H1 (cell line): ENCODE measurements at regions not wholly inside any gene's neighbourhood (a gene's known extent, or its start where the extent isn't known, plus 50 kb on each side); places are given as distances from the start of the nearest gene placed in this dataset.

Experiments
- CTCF ChIA-PET: fragments of 300-600 bp; sonication (Branson Sonifier 250); formaldehyde crosslinking; loops from one replicate; lab custom pipeline; 2021; ENCODE audit not compliant: partially characterized antibody; lab: Charles Lee
- POLR2A ChIA-PET: fragments of 300-600 bp; sonication (Branson Sonifier 250); formaldehyde crosslinking; loops from one replicate; lab custom pipeline; 2021; ENCODE audit warnings: inconsistent platforms; ENCODE audit not compliant: partially characterized antibody; lab: Charles Lee
- DNase-seq, 2 experiments: peaks; one replicate each; pipeline versions ENCODE4 v3.0.0 to v3.0.0-alpha.2; 2010 to 2022; ENCODE audit warnings: low spot score in 2 of 2, low read depth in 1 of 2, mixed read lengths in 1 of 2
- FAIRE-seq: peaks from 2 replicates; lab custom pipeline; 2011; peaks lifted over from hg19 to GRCh38; lab: Jason Lieb, UNC
- H2AFZ ChIP-seq: 2 replicates; pipeline ENCODE4 v1.8.1; 2012; ENCODE audit warnings: low read length, inconsistent platforms
- H2AK5ac ChIP-seq: 2 replicates; pipeline ENCODE4 v1.6.1; 2013; ENCODE audit warnings: low read depth, low read length
- H2BK120ac ChIP-seq: replicated peaks from 2 replicates; pipeline ENCODE3; 2013; ENCODE audit warnings: low read depth, low read length, inconsistent platforms
- H2BK12ac ChIP-seq: 2 replicates; pipeline ENCODE4 v1.6.1; 2013; ENCODE audit warnings: low read depth, low read length
- H2BK15ac ChIP-seq: 2 replicates; pipeline ENCODE4 v1.6.1; 2013; ENCODE audit warnings: low read length
- H2BK20ac ChIP-seq: 2 replicates; pipeline ENCODE4 v1.6.1; 2013; ENCODE audit warnings: low read length
- H2BK5ac ChIP-seq: 2 replicates; pipeline ENCODE4 v1.6.1; 2013; ENCODE audit warnings: low read depth, low read length
- H3K14ac ChIP-seq: 2 replicates; pipeline ENCODE4 v1.6.1; 2013; ENCODE audit warnings: inconsistent platforms; ENCODE audit not compliant: insufficient read length
- H3K18ac ChIP-seq: 2 replicates; pipeline ENCODE4 v1.6.1; 2013; ENCODE audit warnings: low read length; ENCODE audit errors: extremely low read depth
- H3K23ac ChIP-seq: 2 replicates; pipeline ENCODE4 v1.6.1; 2013; ENCODE audit warnings: inconsistent platforms; ENCODE audit not compliant: insufficient read length
- H3K23me2 ChIP-seq: 2 replicates; pipeline ENCODE4 v1.6.1; 2013; ENCODE audit warnings: low read depth, low read length
- H3K27ac ChIP-seq: 2 replicates; pipeline ENCODE4 v1.6.1; 2011; ENCODE audit warnings: low read depth, low read length, inconsistent platforms
- H3K27me3 ChIP-seq, 4 experiments: replicated peaks in 1 of 4; 1 replicate in 1 of 4; 2 replicates in 3 of 4; pipeline versions ENCODE4 v1.6.1 to v1.8.1; 2011 to 2013; ENCODE audit warnings: low read length in 3 of 4, mild to moderate bottlenecking in 3 of 4, inconsistent platforms in 2 of 4, mixed read lengths in 2 of 4, moderate library complexity in 1 of 4; ENCODE audit not compliant: control insufficient read depth in 3 of 4, insufficient read depth in 3 of 4; ENCODE audit errors: extremely low read depth in 1 of 4
- H3K36me3 ChIP-seq, 4 experiments: 2 replicates each; pipeline versions ENCODE4 v1.6.1 to v1.8.1; 2011 to 2013; ENCODE audit warnings: mild to moderate bottlenecking in 4 of 4, low read length in 3 of 4, moderate library complexity in 2 of 4, control low read depth in 1 of 4, inconsistent platforms in 1 of 4; ENCODE audit not compliant: insufficient read depth in 4 of 4, control insufficient read depth in 2 of 4
- H3K4ac ChIP-seq: replicated peaks from 2 replicates; pipeline ENCODE3; 2013; ENCODE audit warnings: low read length, low read depth, mixed read lengths, inconsistent platforms; ENCODE audit not compliant: insufficient read length
- H3K4me1 ChIP-seq, 4 experiments: replicated peaks in 1 of 4; 1 replicate in 1 of 4; 2 replicates in 3 of 4; pipeline versions ENCODE4 v1.6.1 to v1.8.1; 2011 to 2013; ENCODE audit warnings: low read length in 3 of 4, inconsistent platforms in 2 of 4, mixed read lengths in 1 of 4; ENCODE audit not compliant: insufficient read depth in 4 of 4, control insufficient read depth in 3 of 4
- H3K4me2 ChIP-seq, 2 experiments: 2 replicates each; pipeline versions ENCODE4 v1.6.1 to v1.8.1; 2011 to 2013; ENCODE audit warnings: low read depth in 2 of 2, low read length in 2 of 2, control low read depth in 1 of 2, inconsistent platforms in 1 of 2, mild to moderate bottlenecking in 1 of 2; ENCODE audit not compliant: insufficient read depth in 1 of 2
- H3K4me3 ChIP-seq, 4 experiments: fragments of 200-600, 300-600 bp in 1 of 4; sonication (generic), shearing (Covaris generic), sonication (Bioruptor Twin) in 1 of 4; 2 replicates each; pipeline versions ENCODE4 v1.5.1 to v1.8.1; 2011 to 2016; ENCODE audit warnings: low read length in 4 of 4, low read depth in 3 of 4, control low read depth in 2 of 4, inconsistent platforms in 2 of 4, mild to moderate bottlenecking in 2 of 4, mixed read lengths in 1 of 4, moderate library complexity in 1 of 4; ENCODE audit not compliant: insufficient read depth in 2 of 4; ENCODE audit errors: extremely low read depth in 1 of 4
- H3K56ac ChIP-seq: replicated peaks from 2 replicates; pipeline ENCODE3; 2013; ENCODE audit warnings: low read depth, mild to moderate bottlenecking, mixed read lengths, low read length, inconsistent platforms; ENCODE audit not compliant: insufficient read length
- H3K79me1 ChIP-seq: 2 replicates; pipeline ENCODE4 v1.6.1; 2013; ENCODE audit warnings: low read depth, low read length, control low read depth
- H3K79me2 ChIP-seq, 2 experiments: 2 replicates each; pipeline versions ENCODE4 v1.6.1 to v1.8.1; 2012 to 2013; ENCODE audit warnings: low read length in 2 of 2, mild to moderate bottlenecking in 2 of 2, inconsistent platforms in 1 of 2; ENCODE audit not compliant: insufficient read depth in 2 of 2, control insufficient read depth in 1 of 2
- H3K9ac ChIP-seq, 4 experiments: replicated peaks in 1 of 4; 1 replicate in 1 of 4; 2 replicates in 3 of 4; pipeline versions ENCODE4 v1.6.1 to v1.8.1; 2011 to 2013; ENCODE audit warnings: low read depth in 3 of 4, low read length in 3 of 4, control low read depth in 2 of 4, mild to moderate bottlenecking in 2 of 4, moderate library complexity in 2 of 4, inconsistent platforms in 1 of 4; ENCODE audit errors: extremely low read depth in 1 of 4
- H3K9me3 ChIP-seq, 2 experiments: 2 replicates each; pipeline versions ENCODE4 v1.6.1 to v1.8.1; 2012 to 2013; ENCODE audit warnings: mild to moderate bottlenecking in 2 of 2, moderate library complexity in 2 of 2, control low read depth in 1 of 2, inconsistent platforms in 1 of 2, low read depth in 1 of 2, low read length in 1 of 2, mixed read lengths in 1 of 2; ENCODE audit not compliant: insufficient read depth in 2 of 2
- H4K20me1 ChIP-seq, 2 experiments: replicated peaks in 1 of 2; 2 replicates each; pipeline versions ENCODE3 to v1.8.1; 2011 to 2013; ENCODE audit warnings: inconsistent platforms in 2 of 2, low read length in 2 of 2, mild to moderate bottlenecking in 1 of 2; ENCODE audit not compliant: insufficient read depth in 2 of 2, control insufficient read depth in 1 of 2
- H4K5ac ChIP-seq: 2 replicates; pipeline ENCODE4 v1.6.1; 2013; ENCODE audit warnings: low read length, low read depth, mixed read lengths, inconsistent platforms; ENCODE audit not compliant: insufficient read length
- H4K8ac ChIP-seq: 2 replicates; pipeline ENCODE4 v1.8.0; 2013; ENCODE audit warnings: mild to moderate bottlenecking, moderate library complexity, low read length, inconsistent platforms; ENCODE audit not compliant: insufficient read depth; ENCODE audit errors: extremely low read depth
- H4K91ac ChIP-seq: replicated peaks from 2 replicates; pipeline ENCODE3; 2013; ENCODE audit warnings: low read length, mixed read lengths, inconsistent platforms; ENCODE audit not compliant: insufficient read length
- RFX5 ChIP-seq: IDR thresholded peaks from 2 replicates; pipeline ENCODE4 v1.6.1; 2011; ENCODE audit warnings: low read depth, low read length, improper control_type of control experiment, borderline replicate concordance
- WGBS, 2 experiments: shearing (Covaris generic) in 1 of 2; methylation state at CpG; one replicate each; pipeline versions ENCODE4 v1.1.6 to v1.1.7; 2013 to 2015; ENCODE audit warnings: low lambda C conversion rate in 2 of 2, mixed read lengths in 2 of 2, inconsistent platforms in 1 of 2, low coverage in 1 of 2, missing lambda C conversion rate in 1 of 2; ENCODE audit not compliant: insufficient replicate concordance in 2 of 2, insufficient coverage in 1 of 2, insufficient read length in 1 of 2; ENCODE audit errors: extremely low coverage in 1 of 2, missing lambda C conversion rate in 1 of 2; 5-methylcytosine and 5-hydroxymethylcytosine counted together

DNA sequence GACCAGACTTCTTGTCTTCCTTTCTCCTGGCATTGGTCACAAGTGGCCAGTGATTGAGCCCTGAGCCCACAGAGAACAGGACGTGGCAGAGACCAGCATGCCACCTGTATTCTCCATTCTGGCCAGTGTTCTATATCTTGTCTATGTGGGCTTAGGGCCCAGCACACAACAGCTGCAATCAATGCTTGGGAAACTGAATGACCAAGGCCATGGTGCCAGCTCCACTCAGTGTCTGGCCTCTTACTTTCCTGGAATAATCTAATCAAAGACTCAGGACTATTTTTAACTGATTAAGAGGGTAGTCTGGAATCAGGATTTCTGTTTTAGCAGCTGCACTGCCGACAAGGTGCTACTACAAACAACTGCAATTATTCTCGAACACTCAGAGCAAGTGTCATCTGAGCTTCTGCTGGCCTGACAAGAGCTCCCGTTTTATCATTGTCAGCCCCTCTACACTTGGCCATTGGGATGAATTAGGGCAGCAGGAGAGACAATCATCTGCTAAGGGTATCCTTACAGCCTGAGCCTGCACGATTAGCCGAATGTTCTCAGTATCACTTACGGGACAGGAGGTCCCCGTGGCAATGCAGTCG, 74.4 kb upstream of the GRIK3 start:
- Histone ChIP-seq H2AK5ac (no peak overlapping the region), H3K18ac (no peak overlapping the region), H3K79me2 (no peaks in the 10 kb centered on the region), H2BK15ac (no peak overlapping the region), H3K14ac (no peak overlapping the region), H3K56ac (no peak overlapping the region), H3K4ac (no peak overlapping the region), H4K8ac (no peak overlapping the region), H3K9me3 (no peaks in the 10 kb centered on the region), H4K5ac (no peak overlapping the region), H2BK20ac (no peak overlapping the region), H3K23me2 (no peaks in the 10 kb centered on the region), H3K27me3 (no peaks in the 10 kb centered on the region), H2BK120ac (no peak overlapping the region), H2AFZ (no peak overlapping the region), H4K91ac (no peak overlapping the region), H3K23ac (no peak overlapping the region), H2BK12ac (no peak overlapping the region), H3K79me1 (no peaks in the 10 kb centered on the region), H3K4me3 (no peak overlapping the region), H3K4me1 (no peaks in the 10 kb centered on the region), H3K36me3 (no peaks in the 10 kb centered on the region), H2BK5ac (no peak overlapping the region), H4K20me1 (no peaks in the 10 kb centered on the region), H3K4me2 (no peak overlapping the region), H3K9ac (no peak overlapping the region), H3K27ac (no peak overlapping the region)
- no peak for FAIRE-seq
- ChIA-PET CTCF (interaction anchor here (1.0 to 2.2 kb wide), 3 partner anchors 11 to 25 kb away, joined by 4 to 5 read pairs (median 4); no protein-coding TSS in a partner anchor), POLR2A (interaction anchor here (1.2 kb wide), 1 partner anchor 11 kb away, joined by 3 read pairs; no protein-coding TSS in a partner anchor)
- WGBS, 2 experiments: 88% methylated on average over 9 of the region's 9 CpGs; no CpG with 5 or more reads in 1 of the 2 experiments
- DNase-seq: no peak
- TF ChIP-seq RFX5: no peak
